BLaER1 treated with 17β-estradiol and CSF1 and Interleukin-3, amounts not matched to agents 10 nM and 100 nM (cell line): ENCODE measurements at regions not wholly inside any gene's neighbourhood (a gene's known extent, or its start where the extent isn't known, plus 50 kb on each side); places are given as distances from the start of the nearest gene placed in this dataset.

Source experiments
- H3K27ac ChIP-seq, 11 experiments: shearing (Covaris generic); formaldehyde crosslinking; 2 replicates each; pipeline ENCODE4 v1.8.1; 2022
- H3K27me3 ChIP-seq, 11 experiments: shearing (Covaris generic); formaldehyde crosslinking; 2 replicates each; pipeline ENCODE4 v1.8.1; 2022
- H3K36me3 ChIP-seq, 11 experiments: shearing (Covaris generic); formaldehyde crosslinking; 2 replicates each; pipeline ENCODE4 v1.8.1; 2022
- H3K4me1 ChIP-seq, 10 experiments: shearing (Covaris generic); formaldehyde crosslinking; 2 replicates each; pipeline ENCODE4 v1.8.1; 2022
- H3K4me2 ChIP-seq, 11 experiments: shearing (Covaris generic); formaldehyde crosslinking; 2 replicates each; pipeline ENCODE4 v1.8.1; 2022
- H3K4me3 ChIP-seq, 10 experiments: shearing (Covaris generic); formaldehyde crosslinking; 2 replicates each; pipeline ENCODE4 v1.8.1; 2022
- H3K9ac ChIP-seq, 11 experiments: shearing (Covaris generic); formaldehyde crosslinking; 2 replicates each; pipeline ENCODE4 v1.8.1; 2022
- H3K9me3 ChIP-seq, 11 experiments: shearing (Covaris generic); formaldehyde crosslinking; replicated peaks in 1 of 11; 2 replicates each; pipeline ENCODE4 v1.8.1; 2022
- H4K20me1 ChIP-seq, 11 experiments: shearing (Covaris generic); formaldehyde crosslinking; 2 replicates each; pipeline ENCODE4 v1.8.1; 2022
- Cebpa-rat ChIP-seq, 11 experiments: shearing (Covaris generic); IDR thresholded peaks; 2 replicates each; pipeline ENCODE4 v1.8.1; 2022

GRCh38 chr14:71701990-71702389 is 230.2 kb upstream of the RGS6 start:
- Histone ChIP-seq H3K4me2 (no peak overlapping the region), H3K4me3 (no peak overlapping the region), H3K4me1 (no peaks in the 10 kb centered on the region), H3K36me3 (peaks cover 10 to 100% (median 63%) of the 10 kb centered on the region in 11 experiments; a peak in 19 of 22 replicates), H3K9ac (no peak overlapping the region), H3K27ac (no peak overlapping the region), H3K27me3 (no peaks in the 10 kb centered on the region), H4K20me1 (peaks cover 0 to 25% (median 0%) of the 10 kb centered on the region in 11 experiments; a peak in 3 of 22 replicates), H3K9me3 (no peaks in the 10 kb centered on the region)
- no peak for TF ChIP-seq Cebpa-rat (IDR thresholded peaks at IDR 0.05)

GRCh38 chr14:71702786-71703185 is 229.4 kb upstream of the RGS6 start:
- Histone ChIP-seq H3K4me2 (no peak overlapping the region), H3K27me3 (no peaks in the 10 kb centered on the region), H3K9ac (no peak overlapping the region), H3K4me3 (no peak overlapping the region), H4K20me1 (peaks cover 0 to 17% (median 0%) of the 10 kb centered on the region in 11 experiments; a peak in 3 of 22 replicates), H3K36me3 (peaks cover 10 to 100% (median 63%) of the 10 kb centered on the region in 11 experiments; a peak in 19 of 22 replicates), H3K27ac (no peak overlapping the region), H3K4me1 (no peaks in the 10 kb centered on the region), H3K9me3 (no peaks in the 10 kb centered on the region)
- TF ChIP-seq Cebpa-rat (IDR thresholded peaks at IDR 0.05): no peak

- Histone ChIP-seq H3K27me3 (no peaks in the 10 kb centered on the region), H3K36me3 (peaks cover 10 to 100% (median 65%) of the 10 kb centered on the region in 11 experiments; a peak in 19 of 22 replicates), H3K4me2 (no peak overlapping the region), H3K4me1 (no peaks in the 10 kb centered on the region), H3K4me3 (no peak overlapping the region), H3K9me3 (no peaks in the 10 kb centered on the region), H3K9ac (no peak overlapping the region), H3K27ac (no peak overlapping the region), H4K20me1 (peaks cover 0 to 16% (median 0%) of the 10 kb centered on the region in 11 experiments; a peak in 3 of 22 replicates)
- TF ChIP-seq Cebpa-rat (IDR thresholded peaks at IDR 0.05): no peak
These were observed 228.8 kb upstream of the RGS6 start for GRCh38 chr14:71703477-71703876.

GRCh38 chr14:71704210-71704609 is 228.0 kb upstream of the RGS6 start:
- no peak for TF ChIP-seq Cebpa-rat (IDR thresholded peaks at IDR 0.05)
- Histone ChIP-seq H3K4me1 (no peaks in the 10 kb centered on the region), H3K36me3 (peaks cover 8 to 100% (median 62%) of the 10 kb centered on the region in 11 experiments), H3K27me3 (no peaks in the 10 kb centered on the region), H3K4me2 (no peak overlapping the region), H4K20me1 (peaks cover 0 to 20% (median 0%) of the 10 kb centered on the region in 11 experiments; a peak in 3 of 22 replicates), H3K9me3 (no peaks in the 10 kb centered on the region), H3K9ac (no peak overlapping the region), H3K27ac (no peak overlapping the region), H3K4me3 (no peak overlapping the region)

GRCh38 chr14:71705460-71705859 is 226.8 kb upstream of the RGS6 start:
- no peak for TF ChIP-seq Cebpa-rat (IDR thresholded peaks at IDR 0.05)
- peaks cover 14 to 100% (median 68%) of the 10 kb centered on the region in 11 experiments; a peak in 21 of 22 replicates for H3K36me3 ChIP-seq
- H3K9ac ChIP-seq: no peak overlapping the region
- no peaks in the 10 kb centered on the region for H3K9me3 ChIP-seq
- peaks cover 0 to 28% (median 0%) of the 10 kb centered on the region in 11 experiments; a peak in 3 of 22 replicates for H4K20me1 ChIP-seq
- H3K27me3 ChIP-seq: no peaks in the 10 kb centered on the region
- H3K27ac ChIP-seq: no peak overlapping the region
- no peak overlapping the region for H3K4me3 ChIP-seq
- no peaks in the 10 kb centered on the region for H3K4me1 ChIP-seq
- no peak overlapping the region for H3K4me2 ChIP-seq

- H3K9me3 ChIP-seq: no peaks in the 10 kb centered on the region
- H3K36me3 ChIP-seq: peaks cover 8 to 100% (median 74%) of the 10 kb centered on the region in 11 experiments; a peak in 21 of 22 replicates
- TF ChIP-seq Cebpa-rat (IDR thresholded peaks at IDR 0.05): no peak
- no peak overlapping the region for H3K4me2 ChIP-seq
- H3K4me3 ChIP-seq: no peak overlapping the region
- no peak overlapping the region for H3K27ac ChIP-seq
- peaks cover 0 to 64% (median 0%) of the 10 kb centered on the region in 11 experiments; a peak in 3 of 22 replicates for H4K20me1 ChIP-seq
- H3K9ac ChIP-seq: no peak overlapping the region
- no peaks in the 10 kb centered on the region for H3K27me3 ChIP-seq
- no peaks in the 10 kb centered on the region for H3K4me1 ChIP-seq
These were observed 223.2 kb upstream of the RGS6 start for GRCh38 chr14:71709076-71709475.

- no peak for TF ChIP-seq Cebpa-rat (IDR thresholded peaks at IDR 0.05)
- no peak overlapping the region for H3K4me2 ChIP-seq
- no peak overlapping the region for H3K27ac ChIP-seq
- H3K9ac ChIP-seq: no peak overlapping the region
- no peak overlapping the region for H3K4me3 ChIP-seq
- no peaks in the 10 kb centered on the region for H3K4me1 ChIP-seq
- peaks cover 8 to 100% (median 67%) of the 10 kb centered on the region in 11 experiments; a peak in 21 of 22 replicates for H3K36me3 ChIP-seq
- no peaks in the 10 kb centered on the region for H3K9me3 ChIP-seq
- peaks cover 0 to 66% (median 0%) of the 10 kb centered on the region in 11 experiments; a peak in 3 of 22 replicates for H4K20me1 ChIP-seq
- no peaks in the 10 kb centered on the region for H3K27me3 ChIP-seq
These were observed 222.2 kb upstream of the RGS6 start for GRCh38 chr14:71709987-71710386.

GRCh38 chr14:71711125-71711524 is 221.1 kb upstream of the RGS6 start:
- Histone ChIP-seq H3K4me2 (no peak overlapping the region), H3K4me1 (no peaks in the 10 kb centered on the region), H3K27me3 (no peaks in the 10 kb centered on the region), H3K9me3 (no peaks in the 10 kb centered on the region), H3K4me3 (no peak overlapping the region), H3K36me3 (peaks cover 8 to 100% (median 59%) of the 10 kb centered on the region in 11 experiments; a peak in 21 of 22 replicates), H4K20me1 (peaks cover 0 to 68% (median 0%) of the 10 kb centered on the region in 11 experiments; a peak in 2 of 22 replicates), H3K27ac (no peak overlapping the region), H3K9ac (no peak overlapping the region)
- TF ChIP-seq Cebpa-rat (IDR thresholded peaks at IDR 0.05): no peak

- peaks cover 8 to 100% (median 61%) of the 10 kb centered on the region in 11 experiments; a peak in 21 of 22 replicates for H3K36me3 ChIP-seq
- H3K4me1 ChIP-seq: no peaks in the 10 kb centered on the region
- H3K27me3 ChIP-seq: no peaks in the 10 kb centered on the region
- H4K20me1 ChIP-seq: peaks cover 0 to 73% (median 0%) of the 10 kb centered on the region in 11 experiments; a peak in 2 of 22 replicates
- no peak overlapping the region for H3K4me3 ChIP-seq
- H3K9me3 ChIP-seq: no peaks in the 10 kb centered on the region
- no peak for TF ChIP-seq Cebpa-rat (IDR thresholded peaks at IDR 0.05)
- H3K9ac ChIP-seq: no peak overlapping the region
- H3K27ac ChIP-seq: no peak overlapping the region
- no peak overlapping the region for H3K4me2 ChIP-seq
These were observed 220.6 kb upstream of the RGS6 start for GRCh38 chr14:71711619-71712018.

GRCh38 chr14:71712478-71712877 is 219.8 kb upstream of the RGS6 start:
- Histone ChIP-seq H3K9ac (no peak overlapping the region), H3K9me3 (no peaks in the 10 kb centered on the region), H3K4me3 (no peak overlapping the region), H3K27me3 (no peaks in the 10 kb centered on the region), H3K4me2 (no peak overlapping the region), H3K36me3 (peaks cover 8 to 100% (median 58%) of the 10 kb centered on the region in 11 experiments; a peak in 21 of 22 replicates), H4K20me1 (peaks cover 0 to 81% (median 0%) of the 10 kb centered on the region in 11 experiments; a peak in 2 of 22 replicates), H3K4me1 (no peaks in the 10 kb centered on the region), H3K27ac (no peak overlapping the region)
- no peak for TF ChIP-seq Cebpa-rat (IDR thresholded peaks at IDR 0.05)
